C1 segment of cervical spinal cord (tissue), 14 donors: ENCODE measurements at regions not wholly inside any gene's neighbourhood (a gene's known extent, or its start where the extent isn't known, plus 50 kb on each side); places are given as distances from the start of the nearest gene placed in this dataset.
"Not testable (repeated sequence)": the region's sequence is repeated elsewhere in the genome, so short reads cannot be mapped to it uniquely, and the experiment has no call there.

ENCODE experiments used
- DNase-seq, 14 donors: peaks; one replicate each; lab custom pipeline; 2025; lab: John Stamatoyannopoulos, UW

DNA sequence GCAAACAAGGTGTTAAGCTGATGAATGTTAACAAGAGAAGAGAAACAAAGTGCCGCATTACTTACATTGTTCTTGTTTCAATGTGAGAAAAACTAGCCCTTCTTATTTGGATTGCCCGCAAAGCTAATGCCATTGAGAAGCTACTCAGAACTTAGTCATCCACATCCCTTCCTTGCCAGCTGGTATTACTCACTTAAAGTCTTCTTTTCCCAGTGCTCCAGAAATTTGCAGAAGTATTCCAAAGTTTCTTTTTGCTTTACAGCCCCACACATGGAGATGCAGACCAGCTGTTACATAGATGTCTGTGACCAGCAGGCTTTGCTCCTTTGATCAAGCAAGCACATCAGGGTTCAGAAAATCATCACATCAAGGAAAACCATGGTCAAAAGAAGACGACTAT is 529.0 kb downstream of the TBC1D32 start:
- DNase-seq = no peak

DNA sequence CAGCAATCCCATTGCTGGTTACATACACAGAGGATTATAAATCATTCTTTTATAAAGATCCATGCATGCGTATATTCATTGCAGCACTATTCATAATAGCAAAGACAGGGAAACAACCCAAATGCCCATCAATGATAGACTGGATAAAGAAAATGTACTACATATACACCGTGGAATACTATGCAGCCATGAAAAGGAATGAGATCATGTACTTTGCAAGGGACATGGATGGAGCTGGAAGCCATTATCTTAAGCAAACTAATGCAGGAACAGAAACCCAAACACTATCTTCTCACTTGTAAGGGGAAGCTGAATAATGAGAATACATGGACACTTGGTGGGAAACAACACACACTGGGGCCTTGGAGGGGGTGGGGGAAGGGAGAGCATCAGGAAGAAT is 529.7 kb downstream of the TBC1D32 start:
- no peak for DNase-seq

DNA sequence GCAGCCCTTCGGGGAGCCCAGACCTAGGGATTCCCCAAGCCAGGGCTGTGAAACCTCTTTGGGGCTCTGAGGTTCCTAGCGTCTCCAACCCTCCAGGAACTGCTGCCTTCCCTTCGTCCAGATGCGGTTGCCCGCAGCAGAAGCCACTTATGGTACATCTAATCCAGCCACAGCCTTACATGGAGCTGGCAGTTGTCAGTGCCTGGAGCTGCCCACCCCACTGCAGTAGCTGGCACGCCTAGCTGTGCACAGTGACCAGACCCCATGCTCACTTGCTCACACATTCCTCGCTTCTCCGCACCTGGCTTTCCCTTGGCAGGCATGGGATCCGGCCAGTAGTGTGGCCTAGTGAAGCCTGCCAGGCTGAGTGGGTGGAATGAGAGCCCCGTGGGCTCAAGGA is 547.6 kb downstream of the TBC1D32 start:
- no peak for DNase-seq

DNA sequence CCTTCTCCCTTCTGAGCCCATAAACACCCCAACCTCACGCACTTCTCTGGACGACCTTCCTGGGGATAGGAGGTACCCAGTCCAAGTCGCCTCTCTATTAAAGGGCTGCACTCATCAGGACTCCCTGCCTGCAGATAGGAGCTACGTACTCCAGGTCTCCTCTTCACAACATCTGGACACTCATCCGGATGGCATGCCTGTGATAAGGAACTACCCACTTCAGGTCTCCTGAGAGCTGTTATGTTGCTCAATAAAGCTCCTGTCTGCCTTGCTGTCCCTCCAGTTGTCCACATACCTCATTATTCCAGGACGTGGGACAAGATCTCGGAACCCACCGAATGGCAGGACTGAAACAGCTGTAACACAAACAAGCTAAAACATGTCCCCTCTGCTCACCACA is 548.0 kb downstream of the TBC1D32 start:
- no peak for DNase-seq

DNA sequence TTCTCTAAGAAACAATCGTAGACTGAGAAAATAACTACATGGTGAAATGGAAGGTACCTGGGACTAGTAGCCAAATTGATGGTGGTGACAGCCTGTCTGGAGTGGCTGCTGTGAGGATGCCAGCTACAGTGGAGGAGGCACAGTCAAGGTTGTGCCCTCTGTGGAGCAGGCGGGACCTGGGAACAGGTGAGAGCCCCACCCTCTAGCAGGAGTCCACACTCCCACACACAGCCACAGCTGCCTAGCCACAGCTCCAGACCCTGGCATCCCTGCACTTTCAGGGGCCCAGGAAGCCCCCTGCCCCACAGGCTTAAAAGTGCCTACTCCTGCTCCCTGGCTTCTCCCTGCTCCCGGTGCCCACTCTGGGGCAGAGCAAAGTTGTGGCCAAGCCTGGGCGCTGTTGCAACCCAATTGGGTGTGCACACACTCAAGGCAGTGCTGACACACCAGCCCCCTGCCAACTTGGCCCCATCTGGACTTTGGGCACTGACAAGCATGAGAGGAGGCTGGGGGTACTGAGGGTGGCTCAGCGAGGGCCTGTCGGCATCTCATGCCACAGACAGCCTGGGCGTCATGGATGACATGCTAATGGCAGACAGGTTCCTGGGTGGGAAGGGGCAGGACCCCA is 548.7 kb downstream of the TBC1D32 start:
- no peak for DNase-seq

DNA sequence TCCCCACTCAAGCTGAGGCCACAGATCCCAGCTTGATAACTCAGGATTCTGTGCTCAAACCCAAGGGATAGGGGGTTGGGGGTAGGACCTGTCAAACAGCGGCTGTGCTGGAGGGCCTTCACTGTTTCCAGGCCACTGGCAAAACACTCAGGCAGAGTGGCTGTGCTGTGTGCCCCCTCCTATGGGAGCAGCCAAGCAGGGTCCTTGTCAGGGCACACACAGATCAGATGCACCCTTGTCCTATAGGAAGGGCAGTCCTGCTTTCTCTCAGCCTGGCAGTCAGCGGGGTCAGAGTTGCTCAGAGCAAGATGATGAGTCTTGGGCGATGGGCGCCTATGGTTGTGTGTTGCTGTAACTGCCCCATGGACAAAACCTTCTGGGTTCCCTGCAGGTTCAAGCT is 554.8 kb downstream of the TBC1D32 start:
- DNase-seq = no peak

DNA sequence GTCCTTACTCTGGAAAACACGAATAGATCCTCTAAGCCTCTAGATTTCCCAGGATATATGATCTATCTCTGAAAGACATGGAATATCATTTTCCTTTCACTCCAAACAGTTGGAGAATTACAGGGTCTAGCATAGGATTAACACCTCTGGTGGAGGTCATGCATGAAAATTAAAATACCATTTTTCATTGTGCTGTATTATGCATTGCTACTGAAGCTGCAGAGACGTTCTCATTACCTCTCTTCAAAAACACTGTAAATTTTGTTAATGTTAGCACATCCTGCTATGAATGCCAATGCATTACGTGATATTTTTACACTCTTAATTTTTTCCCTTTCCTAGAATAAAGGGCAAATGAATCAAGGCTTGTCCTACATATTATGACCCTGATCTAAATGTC is 558.6 kb downstream of the TBC1D32 start:
- no peak for DNase-seq

DNA sequence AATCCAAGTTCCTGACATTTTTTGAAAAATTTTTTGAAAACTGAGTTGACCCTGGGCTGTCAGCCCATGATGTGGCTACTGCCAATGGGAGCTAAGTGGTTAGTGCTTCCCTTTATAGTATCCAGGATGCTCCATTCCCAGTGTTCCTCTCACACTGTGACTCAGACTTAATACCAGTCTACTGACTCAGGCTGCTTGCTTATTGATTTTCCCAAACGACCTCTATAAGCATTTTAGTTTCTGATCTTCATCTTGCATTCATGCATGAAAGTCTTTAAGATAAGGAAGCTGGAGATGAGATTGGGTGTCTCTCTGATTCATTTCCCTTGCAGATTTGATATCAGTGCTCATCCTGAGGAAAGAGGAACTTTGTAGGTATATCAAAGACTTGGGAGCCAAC is 560.0 kb downstream of the TBC1D32 start:
- DNase-seq = no peak

DNA sequence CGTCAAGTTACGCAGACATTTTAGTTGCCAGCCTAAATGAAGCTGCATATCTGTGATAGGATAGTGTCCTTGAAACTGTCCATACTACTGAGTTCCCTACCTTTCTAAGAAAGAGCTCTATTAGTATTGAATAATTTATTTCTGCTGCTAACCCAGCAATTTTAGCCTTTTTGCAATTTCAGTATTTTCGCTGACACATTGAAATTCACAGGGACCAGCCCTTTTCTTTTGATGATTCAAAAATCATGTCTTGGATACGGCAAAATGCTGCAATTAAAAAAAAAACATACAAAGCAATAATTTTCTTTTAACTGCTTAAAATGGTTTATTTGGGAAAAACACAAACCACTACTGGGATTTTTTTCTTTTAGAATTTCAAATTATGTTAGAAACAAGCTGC is 563.3 kb downstream of the TBC1D32 start:
- no peak for DNase-seq

DNA sequence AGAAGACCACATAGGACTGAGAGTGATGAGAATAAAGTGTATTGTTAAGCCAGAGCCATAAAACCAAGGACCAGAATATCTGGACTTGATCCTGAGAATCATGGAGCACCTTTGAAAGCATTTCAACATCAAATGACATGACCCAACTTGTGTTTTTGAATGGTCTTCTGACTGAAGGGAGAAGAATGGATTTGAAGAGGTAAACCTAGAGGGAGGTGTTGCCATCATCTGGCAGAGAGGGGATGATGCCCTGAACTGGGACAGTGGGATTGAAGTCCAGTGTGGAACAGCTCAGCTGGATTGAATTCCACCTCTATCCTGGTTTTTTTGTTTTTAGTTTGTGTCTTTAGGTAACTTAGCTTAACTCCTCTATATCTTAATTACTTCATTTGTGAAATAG is 570.0 kb downstream of the TBC1D32 start:
- DNase-seq = no peak

DNA sequence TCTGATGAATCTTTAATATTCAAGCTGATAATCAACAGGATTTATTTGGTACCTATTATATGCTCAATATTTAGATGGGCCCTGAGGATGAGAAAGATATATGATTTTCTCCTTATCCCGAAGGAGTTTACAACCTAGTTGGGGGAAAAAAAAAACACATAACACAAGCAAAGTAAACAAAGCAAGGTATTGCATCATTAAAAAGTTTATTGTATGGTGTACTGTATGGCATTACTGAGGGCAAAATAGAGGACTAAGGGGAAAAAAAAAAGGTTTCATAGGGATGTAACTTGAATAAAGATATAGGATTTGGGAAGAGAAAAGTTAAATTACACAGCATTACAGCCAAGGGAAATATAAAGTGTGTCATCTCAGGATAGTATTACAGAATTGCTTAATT is 574.7 kb downstream of the TBC1D32 start:
- DNase-seq = no peak

DNA sequence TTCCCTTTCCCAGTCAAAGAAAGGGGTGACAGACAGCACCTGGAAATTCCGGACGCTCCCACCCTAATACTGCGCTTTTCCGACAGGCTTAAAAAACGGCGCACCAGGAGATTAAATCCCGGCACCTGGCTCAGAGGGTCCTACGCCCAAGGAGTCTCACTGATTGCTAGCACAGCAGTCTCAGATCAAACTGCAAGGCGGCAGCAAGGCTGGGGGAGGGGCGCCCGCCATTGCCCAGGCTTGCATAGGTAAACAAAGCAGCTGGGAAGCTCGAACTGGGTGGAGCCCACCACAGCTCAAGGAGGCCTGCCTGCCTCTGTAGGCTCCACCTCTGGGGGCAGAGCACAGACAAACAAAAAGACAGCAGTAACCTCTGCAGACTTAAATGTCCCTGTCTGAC is 585.7 kb downstream of the TBC1D32 start:
- not testable (repeated sequence) for DNase-seq

DNA sequence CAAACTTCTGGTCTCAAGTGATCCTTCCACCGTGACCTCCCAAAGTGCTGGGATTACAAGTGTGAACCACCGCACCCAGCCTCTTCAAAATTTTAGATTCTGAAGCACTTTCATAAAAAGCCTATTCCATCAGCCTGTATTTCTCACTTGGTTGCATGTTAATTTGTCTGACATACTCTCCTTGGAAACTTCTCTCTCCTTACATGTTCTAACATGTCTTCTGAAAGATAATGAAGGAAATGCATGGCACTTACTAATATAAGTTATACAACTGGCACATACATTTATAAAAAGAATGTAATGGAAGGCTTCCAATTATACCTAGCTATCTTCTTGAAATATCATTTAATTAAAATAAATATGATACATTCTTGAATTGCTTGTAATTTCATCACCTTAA is 597.5 kb downstream of the TBC1D32 start:
- no peak for DNase-seq

DNA sequence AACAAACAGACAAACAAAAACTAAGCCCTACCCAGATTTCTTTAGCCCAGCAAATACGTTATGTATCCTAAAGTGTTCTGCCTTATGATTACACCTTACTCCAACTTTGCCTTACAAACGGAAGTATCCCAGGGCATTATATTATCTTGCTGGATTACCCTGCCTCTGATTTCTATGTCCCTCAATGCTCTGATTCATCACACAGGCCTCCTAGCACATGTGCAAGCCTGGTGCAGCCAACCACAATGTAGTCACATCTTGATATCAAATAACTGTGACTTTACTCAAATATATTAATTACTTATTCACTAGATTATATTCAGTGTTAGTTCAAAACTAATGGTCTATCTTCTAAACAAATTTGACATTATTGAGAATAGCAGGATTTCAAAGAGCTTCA is 598.6 kb downstream of the TBC1D32 start:
- no peak for DNase-seq

DNA sequence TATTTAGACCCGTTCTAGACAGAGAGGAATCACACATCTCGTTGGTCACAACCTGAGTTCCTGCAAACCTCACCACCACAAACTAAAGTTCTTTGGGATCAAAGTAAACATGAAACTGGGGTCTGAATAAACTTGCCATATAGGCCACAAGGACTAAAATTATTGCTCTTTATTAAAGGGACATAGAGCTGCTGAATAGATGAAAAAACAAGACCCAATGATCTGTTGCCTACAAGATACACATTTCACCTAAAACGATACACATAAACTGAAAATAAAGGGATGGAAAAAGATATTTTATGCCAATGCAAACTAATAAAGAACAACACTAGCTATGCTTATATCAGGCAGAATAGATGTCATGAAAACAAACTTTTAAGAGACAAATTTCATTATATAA is 623.0 kb downstream of the TBC1D32 start:
- DNase-seq = no peak

DNA sequence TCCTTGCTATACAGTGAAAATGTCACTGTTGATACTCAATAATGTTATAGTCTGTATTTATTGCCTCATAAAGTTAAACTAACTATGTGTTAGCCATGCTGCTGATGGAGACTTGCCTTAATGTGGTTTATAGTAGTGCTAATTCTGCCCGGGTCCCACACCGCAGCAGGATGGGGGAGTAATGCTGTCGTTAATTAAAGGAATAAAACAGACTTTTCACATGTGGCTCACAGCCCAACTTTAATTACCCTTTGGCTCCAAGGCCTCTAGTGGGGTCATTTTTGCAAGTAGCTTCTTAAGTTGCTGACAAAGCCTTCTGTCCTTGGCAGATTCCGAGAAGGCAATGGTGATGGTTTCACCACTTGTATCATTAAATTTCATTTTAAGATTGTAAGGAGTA is 634.3 kb downstream of the TBC1D32 start:
- no peak for DNase-seq

DNA sequence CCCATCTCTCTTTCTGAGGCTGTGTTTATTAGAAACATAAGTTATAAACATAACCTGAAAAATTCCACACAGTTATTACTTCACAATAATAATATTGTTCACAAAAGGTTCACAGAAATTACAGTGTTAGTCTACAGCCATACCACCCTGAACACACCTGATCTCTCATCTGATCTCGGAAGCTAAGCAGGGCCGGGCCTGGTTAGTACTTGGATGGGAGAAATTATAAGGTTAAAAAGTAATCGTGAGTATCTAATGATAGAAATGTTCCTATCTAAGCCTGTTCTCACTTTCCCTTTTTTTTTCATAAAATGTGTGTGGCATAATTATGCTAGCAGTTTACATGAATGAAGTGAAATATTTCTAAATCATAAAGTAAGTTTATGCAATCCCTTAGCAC is 647.8 kb downstream of the TBC1D32 start:
- no peak for DNase-seq

DNA sequence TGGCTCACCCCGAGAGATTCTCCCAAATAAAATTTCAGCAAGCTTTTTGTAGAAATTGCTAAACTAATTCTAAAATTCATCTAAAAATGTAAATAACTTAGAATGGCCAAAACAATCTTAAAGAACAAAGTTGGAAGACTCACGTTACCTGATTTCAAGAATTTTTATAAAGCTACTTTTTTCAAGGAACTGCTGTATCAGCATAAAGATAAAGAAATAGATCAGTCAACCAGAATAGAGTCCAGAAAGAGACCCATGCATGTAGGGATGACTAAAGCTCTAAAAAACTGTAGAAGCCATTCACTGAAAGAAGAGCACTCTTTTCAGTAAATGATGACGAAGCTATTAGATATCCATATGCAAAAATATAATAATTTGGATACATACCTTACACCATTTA is 652.1 kb downstream of the TBC1D32 start:
- no peak for DNase-seq

DNA sequence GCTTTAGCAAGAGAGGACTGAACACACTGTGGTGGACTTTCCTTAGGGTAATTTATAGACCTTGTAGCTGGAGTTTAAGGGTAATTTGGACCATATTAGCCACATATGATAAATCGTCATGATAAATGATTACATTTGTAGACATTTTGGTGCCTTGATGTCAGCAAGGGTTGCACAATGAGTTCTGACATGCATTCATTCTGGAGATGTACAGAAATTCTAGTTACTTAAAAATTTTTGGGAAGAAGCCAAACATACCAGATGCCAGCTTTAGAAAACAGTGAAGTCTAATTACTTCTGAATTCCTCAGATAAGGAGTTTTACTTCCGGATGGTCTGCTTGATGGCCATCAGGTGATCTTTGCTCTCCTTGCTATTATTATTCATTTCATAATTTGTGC is 653.1 kb downstream of the TBC1D32 start:
- no peak for DNase-seq

DNA sequence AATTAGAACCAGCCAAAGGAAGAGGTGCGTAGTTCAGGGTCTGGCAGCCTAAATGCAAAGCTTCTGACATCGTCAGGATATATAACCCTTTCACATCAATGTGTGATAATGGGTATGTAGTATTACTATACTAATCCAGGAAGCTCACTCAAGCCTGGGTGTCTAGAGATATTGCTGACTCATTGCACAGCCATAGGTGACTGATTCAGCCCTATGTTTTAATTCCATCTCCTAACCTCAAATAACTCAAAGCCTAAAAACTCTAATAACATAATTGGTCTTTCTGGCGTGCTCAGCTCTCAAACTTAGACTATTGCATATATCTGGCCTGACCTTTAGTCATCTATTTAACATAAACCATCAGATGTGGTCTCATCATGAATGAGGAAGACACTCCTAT is 658.4 kb downstream of the TBC1D32 start:
- no peak for DNase-seq

DNA sequence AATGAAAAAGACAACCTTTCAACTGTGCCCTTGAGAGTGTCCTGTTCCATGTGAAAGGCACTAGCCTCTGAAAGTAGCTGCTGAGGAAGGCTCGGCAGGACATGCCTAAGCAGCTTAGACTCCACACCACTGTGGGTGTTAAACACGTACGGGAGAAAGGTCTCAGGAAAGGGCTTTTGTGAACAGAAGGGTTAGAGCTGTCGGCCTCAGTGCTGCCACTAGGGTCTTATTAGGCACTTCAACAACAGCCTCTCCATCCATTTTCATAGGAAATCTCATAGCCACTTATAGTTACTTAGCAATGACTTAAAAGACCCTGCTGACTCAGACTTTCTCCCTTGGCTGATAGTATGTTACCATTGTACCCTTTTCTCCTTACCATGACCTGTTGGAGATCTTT is 662.8 kb downstream of the TBC1D32 start:
- no peak for DNase-seq

DNA sequence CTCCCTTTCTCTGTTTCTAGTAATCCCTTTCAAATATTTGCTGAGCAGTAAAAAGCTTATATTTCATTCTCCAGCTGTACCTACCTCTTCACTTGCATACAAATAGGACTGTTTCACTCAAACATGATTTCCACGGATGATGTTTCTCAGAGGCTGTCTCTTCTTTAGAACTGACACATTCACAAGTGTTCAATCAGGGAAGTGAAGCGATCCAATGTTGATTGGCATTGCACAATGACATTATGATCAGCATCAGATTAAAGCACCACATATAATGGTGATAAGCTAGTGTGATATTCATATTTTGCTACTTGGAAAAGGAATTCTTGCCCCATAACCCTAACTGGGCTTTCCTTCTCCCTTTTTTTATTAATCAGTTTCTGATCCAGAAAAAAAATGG is 681.8 kb downstream of the TBC1D32 start:
- DNase-seq = no peak

DNA sequence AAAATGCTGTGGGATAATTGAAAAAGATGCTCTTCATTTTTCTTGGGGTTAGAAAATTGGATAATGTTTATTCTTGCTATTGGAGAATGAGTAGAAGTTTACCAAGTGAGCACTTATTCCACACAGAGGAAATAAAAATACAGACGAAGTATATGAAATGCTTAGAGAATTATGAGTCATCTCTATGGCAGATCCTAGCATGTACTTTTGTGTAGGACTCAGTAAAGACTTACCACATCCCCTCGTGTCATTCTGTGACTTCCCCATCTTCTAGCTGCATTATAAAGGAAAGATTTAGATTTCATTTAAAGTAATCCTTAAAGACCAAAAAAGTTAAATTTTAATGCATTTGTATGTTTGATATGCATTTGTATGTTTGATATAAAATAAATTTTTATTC is 685.6 kb downstream of the TBC1D32 start:
- no peak for DNase-seq

DNA sequence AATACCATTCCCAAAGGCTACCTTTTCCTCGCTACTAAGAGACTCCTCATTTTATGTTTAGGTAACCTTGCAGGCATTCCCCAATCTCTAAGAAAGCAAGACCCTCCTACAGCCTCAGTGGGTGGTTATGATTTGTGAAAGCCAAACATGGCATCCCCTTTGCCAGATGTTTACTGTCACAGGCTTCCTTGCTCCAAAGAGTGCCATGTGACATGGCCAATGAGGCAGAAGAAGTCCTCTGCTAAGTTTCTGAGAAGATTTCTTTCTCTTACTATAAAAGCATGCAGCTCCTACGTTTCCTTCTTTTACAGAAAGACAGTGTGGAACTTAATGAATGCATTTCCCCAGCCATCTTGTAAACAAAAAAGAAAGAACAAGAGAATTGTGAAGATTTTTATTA is 688.2 kb downstream of the TBC1D32 start:
- DNase-seq = no peak

DNA sequence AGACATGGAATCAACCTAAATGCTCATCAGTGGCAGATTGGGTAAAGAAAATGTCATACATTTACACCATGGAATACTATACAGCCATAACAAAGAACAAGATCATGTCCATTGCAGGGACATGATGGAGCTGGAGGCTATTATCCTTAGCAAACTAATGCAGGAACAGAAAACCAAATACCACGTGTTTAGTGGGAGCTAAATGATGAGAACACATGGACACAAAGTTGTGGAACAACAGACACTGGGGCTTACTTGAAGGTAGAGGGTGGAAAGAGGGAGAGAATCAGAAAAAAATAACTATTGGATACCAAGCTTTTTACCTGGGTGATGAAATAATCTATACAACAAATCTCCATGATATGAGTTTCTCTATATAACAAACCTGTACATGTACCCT is 701.3 kb downstream of the TBC1D32 start:
- DNase-seq = no peak
